EL (cell line): ENCODE measurements at regions not wholly inside any gene's neighbourhood (a gene's known extent, or its start where the extent isn't known, plus 50 kb on each side); places are given as distances from the start of the nearest gene placed in this dataset.
"Not testable (repeated sequence)": the region's sequence is repeated elsewhere in the genome, so short reads cannot be mapped to it uniquely, and the experiment has no call there.

Experiments
- DNase-seq: peaks from one replicate; pipeline ENCODE4 v3.0.0-alpha.2; 2016

- DNase-seq = not testable (repeated sequence)
These were observed 115.7 kb upstream of the NR3C1 start for GRCh38 chr5:143519215-143519614.

GRCh38 chr5:143517824-143518223, 114.3 kb upstream of the NR3C1 start:
- DNase-seq = not testable (repeated sequence)

DNA sequence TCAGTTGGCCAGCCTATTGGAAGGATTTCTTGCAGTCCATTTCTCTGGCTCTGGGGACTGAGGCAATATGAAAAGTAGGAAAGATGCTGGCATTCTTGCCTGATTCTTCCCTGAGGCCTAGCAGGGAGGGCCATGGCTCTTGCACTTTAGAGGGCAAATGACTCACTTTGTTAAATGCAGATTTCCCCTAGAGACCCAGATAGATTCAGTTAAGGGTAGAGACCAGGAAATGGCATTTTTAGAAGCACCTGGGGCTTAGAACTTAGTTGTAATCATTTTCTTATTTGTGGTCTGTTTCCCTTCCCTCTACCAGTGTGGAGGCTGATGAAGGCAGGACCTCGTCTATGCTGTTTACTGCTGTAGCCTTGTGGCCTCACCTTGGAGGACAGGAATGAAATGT, 112.8 kb upstream of the NR3C1 start:
- DNase-seq = peak; percentile 42

DNA sequence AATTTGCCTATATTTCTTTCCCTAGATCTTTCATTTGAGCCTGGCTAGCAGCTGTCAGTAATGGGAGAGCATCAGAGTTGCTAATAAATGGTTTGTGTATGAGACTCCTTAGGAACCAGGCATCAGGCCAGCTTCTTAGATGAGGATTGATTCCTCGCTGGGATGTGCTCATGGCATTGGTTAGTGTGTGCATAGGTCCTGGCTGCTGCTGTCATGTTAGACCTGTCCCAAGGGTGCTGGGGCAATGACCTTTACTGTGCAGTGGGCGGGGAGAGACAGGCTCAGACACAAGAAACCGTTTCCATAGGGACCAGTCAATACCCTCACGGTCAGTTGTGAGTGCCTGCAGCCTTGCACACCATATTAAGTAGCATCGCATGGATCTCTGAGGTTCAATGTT, 112.3 kb upstream of the NR3C1 start:
- no peak for DNase-seq

- DNase-seq = no peak
These were observed 111.3 kb upstream of the NR3C1 start for GRCh38 chr5:143514616-143515335.

DNA sequence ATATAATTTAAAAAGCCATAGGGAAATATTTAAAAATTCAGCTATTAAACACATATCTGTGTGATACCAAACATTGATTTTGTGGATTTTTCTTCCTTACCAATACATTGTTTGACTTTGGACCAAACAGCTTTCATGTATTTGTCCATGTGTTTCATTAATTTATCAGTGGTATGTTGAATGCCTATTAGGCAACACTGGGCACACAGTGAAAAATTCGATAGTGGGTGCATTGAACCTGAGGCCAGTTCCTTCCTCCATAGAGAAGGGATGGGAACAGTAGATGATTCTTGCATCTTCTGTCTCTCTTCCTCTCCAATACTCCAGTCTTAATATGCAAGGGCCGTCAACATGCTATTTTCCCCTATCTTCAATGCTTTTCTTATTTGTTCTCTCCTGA, 110.2 kb upstream of the NR3C1 start:
- DNase-seq = no peak

DNA sequence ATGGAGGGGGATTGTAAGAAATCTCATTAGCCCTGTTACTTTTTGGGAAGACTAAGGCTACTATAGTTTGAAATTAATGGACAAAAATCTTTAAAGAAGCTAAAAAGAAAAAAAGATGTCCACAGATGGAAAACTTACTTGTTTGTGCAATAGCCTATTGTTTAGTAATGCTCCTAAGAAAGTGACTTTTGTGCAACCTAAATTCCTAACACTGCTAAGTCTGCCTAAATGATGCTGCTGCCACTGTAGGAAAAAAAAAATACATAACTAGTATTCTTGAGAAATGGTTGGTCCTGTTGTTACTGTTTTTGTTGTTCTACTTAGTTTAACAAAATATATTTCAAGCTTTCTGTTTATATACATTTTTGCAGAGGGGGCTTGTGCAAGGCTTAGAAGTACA, 108.2 kb upstream of the NR3C1 start:
- DNase-seq = no peak

DNA sequence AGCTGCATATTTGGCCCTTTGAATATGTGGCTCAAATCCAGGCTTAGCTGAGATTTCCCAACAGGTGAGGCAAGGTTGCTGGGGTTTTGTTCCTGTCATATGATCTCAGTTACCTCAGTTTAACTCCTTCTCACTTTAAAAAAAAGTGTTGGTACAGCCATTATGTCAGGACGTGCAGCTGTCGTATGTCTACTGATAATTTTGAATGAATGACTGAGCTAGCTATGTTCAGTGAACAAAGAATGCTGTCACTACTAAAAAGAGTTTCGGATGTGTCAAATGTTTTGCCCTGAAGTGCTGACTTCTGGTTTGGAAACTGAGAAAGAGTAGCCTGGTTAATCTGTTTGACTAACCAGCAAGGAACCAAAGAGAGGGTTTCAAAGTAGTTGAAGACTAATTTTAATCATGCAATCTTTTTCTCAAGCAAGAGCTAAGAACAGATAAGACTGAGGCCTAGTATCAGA, 106.3 kb upstream of the NR3C1 start:
- DNase-seq = no peak

DNA sequence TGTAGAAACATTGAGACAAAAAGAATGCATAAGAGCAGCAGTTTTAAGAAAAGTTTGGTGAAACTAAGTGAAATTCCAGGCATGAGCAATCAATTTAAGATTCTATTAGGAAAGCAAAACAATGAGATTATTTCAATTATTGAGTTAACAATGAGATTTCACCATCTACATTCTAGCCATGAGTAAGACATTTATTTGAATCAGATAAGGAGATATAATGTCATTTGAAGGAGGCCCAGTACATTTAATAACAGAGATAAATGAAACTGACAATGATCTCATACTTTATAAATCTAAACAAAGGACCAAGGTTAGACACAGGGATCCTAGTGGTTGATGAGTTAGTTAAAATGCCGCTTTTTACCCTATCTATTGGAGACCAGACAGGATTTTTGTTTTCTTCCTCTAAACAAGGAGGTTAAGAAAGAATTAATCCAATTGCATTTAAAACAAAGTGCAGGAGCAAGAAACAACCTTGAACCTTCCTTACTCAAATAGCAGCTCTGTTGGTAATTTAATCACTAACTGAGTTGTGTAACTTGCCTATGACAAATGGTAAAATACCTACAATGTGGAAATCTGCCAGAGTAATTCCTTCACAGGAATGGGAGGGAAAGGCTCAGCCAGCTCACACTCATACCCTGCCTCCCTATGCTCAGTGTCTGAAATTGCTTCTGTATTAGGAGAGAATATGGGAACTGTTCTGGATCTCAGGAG, 103.5 kb upstream of the NR3C1 start:
- DNase-seq = peak; percentile 92

DNA sequence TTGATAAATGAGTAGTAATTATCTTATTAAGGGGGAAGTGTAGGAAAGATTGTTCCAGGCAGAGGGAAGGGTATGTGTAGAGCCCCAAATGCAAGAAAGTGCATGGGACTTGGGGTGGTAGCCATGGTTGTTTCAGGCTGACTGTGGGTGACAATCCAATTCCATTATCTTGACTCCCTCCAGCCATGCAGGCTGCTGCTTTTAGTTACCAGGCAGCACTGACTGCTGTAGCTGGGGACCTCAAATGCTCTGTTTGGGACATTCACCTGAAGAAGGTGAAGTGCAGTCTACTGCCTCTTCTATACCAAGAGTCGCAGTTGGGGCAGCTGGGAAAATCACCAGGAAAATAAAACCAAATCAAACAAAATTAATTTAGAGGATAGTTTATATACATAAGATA, 102.4 kb upstream of the NR3C1 start:
- DNase-seq = no peak

DNA sequence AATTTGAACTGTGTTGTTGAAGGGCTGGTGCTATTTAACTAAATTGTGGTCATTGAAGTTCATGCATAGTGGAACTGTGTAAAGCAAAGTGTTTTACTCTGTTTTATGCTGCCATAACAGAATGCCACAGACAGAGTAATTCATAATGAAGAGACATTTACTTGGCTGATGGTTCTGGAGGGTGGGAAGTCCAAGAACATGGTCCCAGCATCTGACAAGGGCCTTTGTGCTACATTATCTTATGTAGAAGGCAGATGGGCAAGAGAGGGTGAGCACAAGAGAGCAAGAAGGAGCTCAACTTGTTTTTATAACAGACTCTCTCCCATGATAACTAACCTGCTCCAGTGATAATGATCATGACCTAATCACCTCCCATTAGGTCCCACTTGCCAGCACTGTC, 101.9 kb upstream of the NR3C1 start:
- no peak for DNase-seq

GRCh38 chr5:143501310-143502044, 98.0 kb upstream of the NR3C1 start:
- peak; percentile 7 for DNase-seq

DNA sequence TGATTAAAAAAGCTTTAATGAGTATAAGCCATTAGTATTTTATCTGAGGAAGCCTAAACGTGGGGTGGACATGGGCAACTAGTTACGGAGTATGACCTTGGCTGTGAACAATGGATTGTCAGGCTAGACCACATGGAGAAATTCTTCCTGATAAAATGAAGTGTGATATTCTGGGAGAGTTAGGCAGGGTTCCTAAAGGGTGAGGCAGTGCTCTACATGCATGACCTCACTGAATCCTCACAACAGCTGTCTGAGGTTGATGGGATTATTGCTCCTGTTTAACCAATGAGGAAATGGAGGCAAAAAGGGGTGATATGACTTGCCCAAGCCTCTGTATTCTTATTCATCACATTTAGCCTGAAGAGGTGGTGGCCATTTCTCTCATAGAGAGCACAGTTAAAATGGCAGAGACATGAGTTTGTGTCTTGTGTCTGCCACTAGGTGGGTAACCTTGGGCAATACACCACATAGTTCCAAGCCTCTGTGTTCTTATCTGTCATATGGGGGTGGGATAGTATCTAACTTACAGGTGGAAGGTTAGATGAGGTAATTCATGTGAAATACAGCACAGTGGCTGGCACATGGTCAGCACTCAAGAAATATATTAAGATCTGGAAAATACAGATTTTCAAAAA, 96.1 kb upstream of the NR3C1 start:
- no peak for DNase-seq

GRCh38 chr5:143498821-143499220, 95.3 kb upstream of the NR3C1 start:
- no peak for DNase-seq

GRCh38 chr5:143497749-143498148, 94.3 kb upstream of the NR3C1 start:
- DNase-seq = no peak

DNA sequence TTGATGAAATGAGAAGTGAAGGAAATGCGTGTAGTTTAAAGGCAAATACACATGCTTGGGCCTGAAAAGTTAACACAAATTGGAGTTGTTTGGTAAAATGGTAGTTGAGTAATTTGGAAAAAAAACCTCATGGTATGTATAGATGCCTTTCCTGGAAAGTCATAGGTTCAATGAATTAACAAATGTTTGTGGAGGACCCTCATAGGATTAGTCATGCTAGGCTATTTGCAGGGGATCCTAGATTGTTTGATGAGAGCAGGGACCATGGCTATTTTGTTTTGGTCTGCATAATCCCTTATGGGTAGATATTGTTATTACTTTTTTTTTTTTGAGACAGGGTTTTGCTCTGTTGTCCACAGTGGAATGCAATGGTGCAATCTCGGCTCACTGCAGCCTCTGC, 93.5 kb upstream of the NR3C1 start:
- DNase-seq = peak; percentile 36

- DNase-seq = peak; percentile 69
These were observed 92.4 kb upstream of the NR3C1 start for GRCh38 chr5:143495821-143496275.

GRCh38 chr5:143495110-143495509, 91.6 kb upstream of the NR3C1 start:
- peak; percentile 41 for DNase-seq

GRCh38 chr5:143494595-143494994, 91.1 kb upstream of the NR3C1 start:
- DNase-seq = no peak

DNA sequence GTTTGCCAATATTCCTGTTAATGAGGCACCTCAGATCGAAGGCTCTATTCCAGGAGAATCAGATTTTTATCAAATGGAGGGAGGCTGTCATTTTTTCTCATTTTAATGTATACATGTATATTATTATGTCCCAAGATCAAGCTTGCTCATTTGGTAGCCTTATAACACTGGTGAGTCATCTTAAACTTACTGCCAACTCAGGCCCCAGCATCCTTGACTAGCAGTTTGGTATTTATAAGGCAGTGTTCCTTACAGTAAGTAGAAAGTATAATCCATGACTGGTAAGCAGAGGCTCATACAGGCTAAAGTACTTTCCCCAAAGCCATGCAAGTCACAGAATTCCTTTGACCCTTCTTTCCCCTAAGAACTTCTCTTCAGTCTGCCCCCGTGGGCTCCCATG, 90.7 kb upstream of the NR3C1 start:
- peak; percentile 81 for DNase-seq

DNA sequence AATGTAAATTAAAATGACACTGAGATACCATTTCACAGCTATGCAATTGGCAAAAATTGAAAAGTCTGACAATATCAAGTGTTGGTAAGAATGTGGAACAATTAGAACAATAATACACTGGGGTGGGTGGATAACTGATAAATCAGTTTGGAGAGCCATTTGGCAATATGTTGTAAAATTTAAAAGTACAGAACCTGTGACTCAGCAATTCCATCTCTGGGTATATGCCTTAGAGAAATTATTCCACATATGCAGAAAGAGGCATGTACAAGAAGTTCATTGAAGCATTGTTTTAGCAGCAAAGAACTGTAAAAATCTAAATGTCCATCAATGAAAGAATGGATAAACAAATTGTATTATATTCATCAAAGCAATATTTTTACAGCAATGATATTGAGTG, 89.3 kb upstream of the NR3C1 start:
- DNase-seq = no peak

- DNase-seq = no peak
These were observed 88.2 kb upstream of the NR3C1 start for GRCh38 chr5:143491646-143492045.

DNA sequence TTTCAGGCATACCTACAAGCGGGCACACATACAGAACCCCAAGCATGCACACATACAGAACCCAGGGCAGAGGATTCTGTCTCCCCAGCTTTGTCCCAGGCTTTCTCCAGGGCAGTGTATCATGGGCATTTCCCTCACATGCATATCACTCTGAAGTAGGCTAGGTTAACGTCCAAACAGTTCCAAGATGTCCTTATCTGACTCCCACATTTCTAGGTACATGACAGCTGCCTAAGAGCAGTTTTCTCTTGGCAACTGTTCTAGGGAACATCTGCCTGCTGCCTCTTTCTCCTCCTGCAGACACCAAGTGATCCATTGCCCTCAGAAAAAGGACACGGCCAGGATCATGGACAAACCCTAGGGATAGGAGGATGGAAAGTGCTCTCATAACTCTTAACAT, 84.9 kb upstream of the NR3C1 start:
- no peak for DNase-seq
